ENCODE measurements at regions not wholly inside any gene's neighbourhood (a gene's known extent, or its start where the extent isn't known, plus 50 kb on each side); places are given as distances from the start of the nearest gene placed in this dataset.

- DNase-seq: no peak
Observed at GRCh38 chr14:99100497-99101270, 171.3 kb downstream of the BCL11B start.

- no peak for DNase-seq
Observed at GRCh38 chr14:99101855-99102461, 170.0 kb downstream of the BCL11B start.

GRCh38 chr14:99116741-99117295 lies 155.2 kb downstream of the BCL11B start:
- DNase-seq: no peak

- DNase-seq: no peak
Observed at GRCh38 chr14:99117671-99118045, 154.3 kb downstream of the BCL11B start.

GRCh38 chr14:99118046-99118721 lies 153.8 kb downstream of the BCL11B start:
- no peak for DNase-seq

- DNase-seq: no peak
Observed at GRCh38 chr14:99118946-99119345, 153.1 kb downstream of the BCL11B start.
